ENCODE measurements at regions not wholly inside any gene's neighbourhood (a gene's known extent, or its start where the extent isn't known, plus 50 kb on each side); places are given as distances from the start of the nearest gene placed in this dataset.

- no peaks in the 10 kb centered on the region for H3K36me3 ChIP-seq
- no peaks in the 10 kb centered on the region for H3K27me3 ChIP-seq (replicated peaks; ENCODE audit: insufficient read depth)
- H3K27ac ChIP-seq: no peak overlapping the region
- no peak for ATAC-seq (ENCODE audit: insufficient number of reproducible peaks, low FRiP score, low read depth)
- no peak for DNase-seq (ENCODE audit: low spot score)
- TF ChIP-seq CTCF (IDR thresholded peaks at IDR 0.05): no peak
- H3K4me3 ChIP-seq: no peak overlapping the region
- no peaks in the 10 kb centered on the region for H3K9me3 ChIP-seq
- H3K4me1 ChIP-seq (ENCODE audit: control insufficient read depth in 1 of 2, low read depth in 2 of 2): no peaks in the 10 kb centered on the region
These were observed 297.9 kb downstream of the EDEM1 start for GRCh38 chr3:5485427-5485826.

- ATAC-seq (ENCODE audit: insufficient number of reproducible peaks, low FRiP score, low read depth) (no peak), DNase-seq (ENCODE audit: low spot score) (no peak)
- no peak overlapping the region for H3K27ac ChIP-seq
- no peak for TF ChIP-seq CTCF (IDR thresholded peaks at IDR 0.05)
- H3K36me3 ChIP-seq: no peaks in the 10 kb centered on the region
- no peaks in the 10 kb centered on the region for H3K4me1 ChIP-seq (ENCODE audit: control insufficient read depth in 1 of 2, low read depth in 2 of 2)
- H3K9me3 ChIP-seq: no peaks in the 10 kb centered on the region
- no peaks in the 10 kb centered on the region for H3K27me3 ChIP-seq (replicated peaks; ENCODE audit: insufficient read depth)
- no peak overlapping the region for H3K4me3 ChIP-seq
These were observed 301.3 kb downstream of the EDEM1 start for GRCh38 chr3:5488771-5489170.

GRCh38 chr3:5489536-5489935 is 302.0 kb downstream of the EDEM1 start:
- Histone ChIP-seq H3K27ac (no peak overlapping the region), H3K36me3 (no peaks in the 10 kb centered on the region), H3K4me1 (ENCODE audit: control insufficient read depth in 1 of 2, low read depth in 2 of 2) (no peaks in the 10 kb centered on the region), H3K4me3 (no peak overlapping the region), H3K27me3 (replicated peaks; ENCODE audit: insufficient read depth) (no peaks in the 10 kb centered on the region), H3K9me3 (no peaks in the 10 kb centered on the region)
- no peak for TF ChIP-seq CTCF (IDR thresholded peaks at IDR 0.05)
- ATAC-seq (ENCODE audit: insufficient number of reproducible peaks, low FRiP score, low read depth) (no peak), DNase-seq (ENCODE audit: low spot score) (no peak)

- ATAC-seq (ENCODE audit: insufficient number of reproducible peaks, low FRiP score, low read depth): no peak
These were observed 307.5 kb downstream of the EDEM1 start for GRCh38 chr3:5494905-5495519.

GRCh38 chr3:5497497-5497896 is 310.0 kb downstream of the EDEM1 start:
- no peak for DNase-seq (ENCODE audit: low spot score)
- TF ChIP-seq CTCF (IDR thresholded peaks at IDR 0.05): no peak

More at GRCh38 chr3:5494905-5495519, 307.5 kb downstream of the EDEM1 start:
- Histone ChIP-seq H3K9me3 (no peaks in the 10 kb centered on the region), H3K4me1 (ENCODE audit: control insufficient read depth in 1 of 2, low read depth in 2 of 2) (no peaks in the 10 kb centered on the region), H3K36me3 (no peaks in the 10 kb centered on the region), H3K27me3 (replicated peaks; ENCODE audit: insufficient read depth) (no peaks in the 10 kb centered on the region), H3K27ac (no peak overlapping the region), H3K4me3 (no peak overlapping the region)
- DNase-seq (ENCODE audit: low spot score): no peak
- no peak for TF ChIP-seq CTCF (IDR thresholded peaks at IDR 0.05)

More at GRCh38 chr3:5497497-5497896, 310.0 kb downstream of the EDEM1 start:
- Histone ChIP-seq H3K9me3 (no peaks in the 10 kb centered on the region), H3K36me3 (no peaks in the 10 kb centered on the region), H3K27ac (no peak overlapping the region), H3K4me1 (ENCODE audit: control insufficient read depth in 1 of 2, low read depth in 2 of 2) (no peaks in the 10 kb centered on the region), H3K27me3 (replicated peaks; ENCODE audit: insufficient read depth) (no peaks in the 10 kb centered on the region), H3K4me3 (no peak overlapping the region)
- no peak for ATAC-seq (ENCODE audit: insufficient number of reproducible peaks, low FRiP score, low read depth)
